ENCODE measurements at regions not wholly inside any gene's neighbourhood (a gene's known extent, or its start where the extent isn't known, plus 50 kb on each side); places are given as distances from the start of the nearest gene placed in this dataset.

- no peak for TF ChIP-seq CTCF (IDR thresholded peaks at IDR 0.05)
- Histone ChIP-seq H3K27me3 (no peaks in the 10 kb centered on the region), H3K36me3 (no peaks in the 10 kb centered on the region), H3K4me3 (no peak overlapping the region), H3K4me1 (peaks cover 0 to 9% of the 10 kb centered on the region in 2 donors), H3K27ac (peak overlapping the region in 1 of 2 donors; percentile 35), H3K9me3 (no peaks in the 10 kb centered on the region)
- no peak for DNase-seq (ENCODE audit: low spot score)
These were observed 448.1 kb downstream of the KIF16B start for GRCh38 chr20:16124911-16125776.

GRCh38 chr20:16124491-16124890 lies 448.8 kb downstream of the KIF16B start:
- DNase-seq (ENCODE audit: low spot score): no peak
- Histone ChIP-seq H3K9me3 (no peaks in the 10 kb centered on the region), H3K4me3 (no peak overlapping the region), H3K27me3 (no peaks in the 10 kb centered on the region), H3K36me3 (no peaks in the 10 kb centered on the region), H3K4me1 (peaks cover 0 to 6% of the 10 kb centered on the region in 2 donors), H3K27ac (no peak overlapping the region)
- no peak for TF ChIP-seq CTCF (IDR thresholded peaks at IDR 0.05)

GRCh38 chr20:16123623-16124022 lies 449.6 kb downstream of the KIF16B start:
- Histone ChIP-seq H3K36me3 (no peaks in the 10 kb centered on the region), H3K27me3 (no peaks in the 10 kb centered on the region), H3K4me3 (no peak overlapping the region), H3K27ac (no peak overlapping the region), H3K9me3 (no peaks in the 10 kb centered on the region), H3K4me1 (peaks cover 0 to 6% of the 10 kb centered on the region in 2 donors)
- no peak for TF ChIP-seq CTCF (IDR thresholded peaks at IDR 0.05)
- no peak for DNase-seq (ENCODE audit: low spot score)

- no peaks in the 10 kb centered on the region for H3K9me3 ChIP-seq
- H3K4me1 ChIP-seq: peaks cover 0 to 15% of the 10 kb centered on the region in 2 donors
- H3K27me3 ChIP-seq: no peaks in the 10 kb centered on the region
These were observed 453.3 kb downstream of the KIF16B start for GRCh38 chr20:16119909-16120308.

GRCh38 chr20:16115911-16116552 lies 457.2 kb downstream of the KIF16B start:
- no peaks in the 10 kb centered on the region for H3K9me3 ChIP-seq
- peaks cover 0 to 11% of the 10 kb centered on the region in 2 donors for H3K4me1 ChIP-seq
- no peak for DNase-seq (ENCODE audit: low spot score)
- TF ChIP-seq CTCF (IDR thresholded peaks at IDR 0.05): no peak
- no peak overlapping the region for H3K27ac ChIP-seq
- H3K36me3 ChIP-seq: no peaks in the 10 kb centered on the region
- no peaks in the 10 kb centered on the region for H3K27me3 ChIP-seq
- H3K4me3 ChIP-seq: no peak overlapping the region

More at GRCh38 chr20:16119909-16120308, 453.3 kb downstream of the KIF16B start:
- no peak overlapping the region for H3K27ac ChIP-seq
- TF ChIP-seq CTCF (IDR thresholded peaks at IDR 0.05): no peak
- no peak overlapping the region for H3K4me3 ChIP-seq
- DNase-seq (ENCODE audit: low spot score): no peak
- H3K36me3 ChIP-seq: no peaks in the 10 kb centered on the region

Data from right atrium auricular region (tissue), 2 donors.